Stomach (tissue), 4 donors: ENCODE measurements at regions not wholly inside any gene's neighbourhood (a gene's known extent, or its start where the extent isn't known, plus 50 kb on each side); places are given as distances from the start of the nearest gene placed in this dataset.

Experiments
- CTCF ChIP-seq, 7 experiments: fragments of 450-650 bp in 4 of 7; fragments of 200-600 bp in 3 of 7; sonication (generic) in 3 of 7; IDR thresholded peaks; one replicate each; pipeline ENCODE4 v1.5.1; 2016 to 2019; ENCODE audit warnings: antibody characterized with exemption in 7 of 7, control low read depth in 2 of 7, mild to moderate bottlenecking in 1 of 7
- EP300 ChIP-seq: sonication (generic); formaldehyde crosslinking; IDR thresholded peaks from one replicate; pipeline ENCODE4 v1.6.1; 2017; ENCODE audit warnings: antibody characterized with exemption
- POLR2A ChIP-seq, 4 donors: fragments of 450-650 bp; IDR thresholded peaks; one replicate each; pipeline ENCODE4 v1.6.1; 2016; ENCODE audit warnings: antibody characterized with exemption in 4 of 4, control low read depth in 2 of 4, mild to moderate bottlenecking in 1 of 4, moderate library complexity in 1 of 4
- POLR2AphosphoS5 ChIP-seq, 3 donors: sonication (generic); formaldehyde crosslinking; IDR thresholded peaks; one replicate each; pipeline ENCODE4 v1.6.1; 2016; ENCODE audit warnings: antibody characterized with exemption in 3 of 3

- no peak for TF ChIP-seq CTCF (IDR thresholded peaks at IDR 0.05)
- TF ChIP-seq POLR2A (IDR thresholded peaks at IDR 0.05), result no peak
- TF ChIP-seq EP300, result no peak
- TF ChIP-seq POLR2AphosphoS5 (IDR thresholded peaks at IDR 0.05), result no peak
Measured at GRCh38 chr5:53357439-53357838, 123.0 kb upstream of the FST start.
